ENCODE measurements at regions not wholly inside any gene's neighbourhood (a gene's known extent, or its start where the extent isn't known, plus 50 kb on each side); places are given as distances from the start of the nearest gene placed in this dataset. TPM values are rescaled to one million over a fixed set of nuclear protein-coding genes. Genes with fewer than 3 reads are reported as not detected.

- DNase-seq: no peak
- BruUV-seq (replicated peaks): no TSS peak
- H3K9me3 Mint-ChIP-seq (ENCODE audit: low read depth, unreplicated experiment): peaks cover 29% of the 10 kb centered on the region
- H3K4me1 Mint-ChIP-seq (ENCODE audit: low read depth, unreplicated experiment): no peaks in the 10 kb centered on the region
- no peaks in the 10 kb centered on the region for H3K27me3 Mint-ChIP-seq (ENCODE audit: unreplicated experiment)
- no peak overlapping the region for H3K27ac Mint-ChIP-seq (ENCODE audit: unreplicated experiment)
- no peak overlapping the region for H3K4me3 Mint-ChIP-seq (ENCODE audit: low read depth, unreplicated experiment)
- no peak for TF ChIP-seq CTCF (IDR thresholded peaks at IDR 0.05; ENCODE audit: unreplicated experiment)
- intact Hi-C loops (cut with micrococcal nuclease; ENCODE audit: unreplicated experiment): no loop called here
- no peaks in the 10 kb centered on the region for H3K36me3 Mint-ChIP-seq (ENCODE audit: insufficient read depth, unreplicated experiment)
- CTCF ChIA-PET: no interaction called here
Measured at GRCh38 chr3:163126115-163126514, 1629.5 kb downstream of the OTOL1 start.

Small RNA genes lying in the stretch of these regions (microRNA-seq; reads per million reads assigned to microRNA genes)
- gene MIR1263: not detected

Measured in Calu3 (cell line).